ENCODE measurements at regions not wholly inside any gene's neighbourhood (a gene's known extent, or its start where the extent isn't known, plus 50 kb on each side); places are given as distances from the start of the nearest gene placed in this dataset.

DNA sequence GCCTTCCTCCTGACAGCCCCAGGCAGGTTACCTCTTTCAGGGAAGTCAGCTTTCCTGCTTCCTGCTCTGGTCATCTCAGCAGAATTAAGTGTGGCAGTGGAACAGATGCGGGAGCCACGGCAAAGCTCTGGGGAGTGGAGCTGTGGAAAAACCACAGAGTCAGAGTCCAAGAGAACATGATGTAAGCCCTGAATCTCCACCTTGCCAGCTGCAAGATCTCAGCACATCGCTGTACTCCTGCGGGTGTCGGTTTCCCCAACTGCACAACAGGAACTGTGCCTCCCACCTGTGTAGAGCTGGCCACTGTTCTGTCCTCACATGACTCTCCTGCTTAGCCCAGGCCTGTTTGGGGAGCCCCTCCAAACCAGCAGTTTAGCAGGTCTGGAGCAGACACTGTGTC, 123.7 kb downstream of the MATN1 start:
- CTCF ChIA-PET, result no interaction called here
- POLR2A ChIA-PET (ENCODE audit: low non-redundant PET), result no interaction called here
- no peak overlapping the region for H3K27ac ChIP-seq
- TF ChIP-seq CTCF (conservative IDR thresholded peaks at IDR 0.05; ENCODE audit: low read depth), result no peak
- no peak for DNase-seq (ENCODE audit: low spot score)

GRCh38 chr1:30598571-30599114, 124.7 kb downstream of the MATN1 start:
- no peak overlapping the region for H3K27ac ChIP-seq
- POLR2A ChIA-PET (ENCODE audit: low non-redundant PET), result no interaction called here
- no peak for DNase-seq (ENCODE audit: low spot score)
- no peak for TF ChIP-seq CTCF (conservative IDR thresholded peaks at IDR 0.05; ENCODE audit: low read depth)
- CTCF ChIA-PET, result no interaction called here

DNA sequence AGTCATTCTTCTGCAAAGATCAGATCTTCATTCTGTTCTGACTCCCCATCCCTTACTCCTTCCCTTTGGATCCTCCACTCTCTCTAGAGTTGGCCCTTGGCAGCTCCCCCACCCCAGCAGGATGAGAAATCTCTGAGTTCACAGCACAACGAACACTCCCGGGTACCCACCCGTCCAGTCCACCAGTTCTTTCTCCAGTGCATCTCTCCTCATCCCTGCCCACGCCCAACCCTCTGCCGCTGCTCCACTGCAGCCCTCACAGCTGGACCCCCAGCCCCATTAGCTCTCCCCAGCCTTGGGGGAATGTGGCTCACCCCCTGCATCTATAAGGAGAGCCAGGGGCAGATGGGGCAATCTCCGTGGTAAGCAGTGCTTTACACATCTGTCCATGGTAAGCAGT, 125.7 kb downstream of the MATN1 start:
- no peak overlapping the region for H3K27ac ChIP-seq
- no peak for TF ChIP-seq CTCF (conservative IDR thresholded peaks at IDR 0.05; ENCODE audit: low read depth)
- ChIA-PET CTCF (no interaction called here), POLR2A (ENCODE audit: low non-redundant PET) (no interaction called here)
- no peak for DNase-seq (ENCODE audit: low spot score)

GRCh38 chr1:30596891-30597290, 126.5 kb downstream of the MATN1 start:
- DNase-seq (ENCODE audit: low spot score), result no peak
- no peak overlapping the region for H3K27ac ChIP-seq
- ChIA-PET POLR2A (ENCODE audit: low non-redundant PET) (no interaction called here), CTCF (no interaction called here)
- no peak for TF ChIP-seq CTCF (conservative IDR thresholded peaks at IDR 0.05; ENCODE audit: low read depth)

- H3K27ac ChIP-seq, result no peak overlapping the region
- no peak for DNase-seq (ENCODE audit: low spot score)
- CTCF ChIA-PET, result no interaction called here
- no peak for TF ChIP-seq CTCF (conservative IDR thresholded peaks at IDR 0.05; ENCODE audit: low read depth)
- POLR2A ChIA-PET (ENCODE audit: low non-redundant PET), result no interaction called here
Measured at GRCh38 chr1:30596470-30596869, 126.9 kb downstream of the MATN1 start.

DNA sequence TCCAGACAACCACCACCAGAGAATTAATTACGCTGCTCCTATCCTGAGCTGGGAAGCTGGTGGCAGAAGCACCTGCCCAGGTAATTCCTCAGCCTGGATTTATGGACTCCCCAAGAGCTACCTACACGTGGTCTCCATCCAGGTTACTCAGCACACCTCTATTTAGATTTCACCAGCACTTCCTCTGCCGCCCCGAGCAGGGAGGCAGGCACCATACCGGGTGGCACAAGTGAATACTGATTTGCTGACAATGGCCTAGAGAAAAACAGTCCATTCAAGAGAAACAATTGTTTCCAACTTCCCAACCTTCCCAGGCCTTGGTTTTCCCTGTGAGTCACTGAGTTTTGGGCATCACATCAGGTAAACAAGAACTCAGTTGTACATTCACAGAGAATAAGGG, 134.3 kb downstream of the MATN1 start:
- ChIA-PET CTCF (no interaction called here), POLR2A (ENCODE audit: low non-redundant PET) (no interaction called here)

More for the DNA sequence above, 134.3 kb downstream of the MATN1 start:
- H3K27ac ChIP-seq, result no peak overlapping the region
- DNase-seq (ENCODE audit: low spot score), result no peak
- TF ChIP-seq CTCF (conservative IDR thresholded peaks at IDR 0.05; ENCODE audit: low read depth), result no peak

Measured in RWPE1 (cell line).